GM12864 (cell line): ENCODE measurements at regions not wholly inside any gene's neighbourhood (a gene's known extent, or its start where the extent isn't known, plus 50 kb on each side); places are given as distances from the start of the nearest gene placed in this dataset.
"Not testable (repeated sequence)": the region's sequence is repeated elsewhere in the genome, so short reads cannot be mapped to it uniquely, and the experiment has no call there.

Experiments
- DNase-seq: peaks from one replicate; pipeline ENCODE4 v3.0.0-alpha.2; 2011; ENCODE audit warnings: low read depth
- H3K4me3 ChIP-seq: 2 replicates; pipeline ENCODE4 v1.5.1; 2011; ENCODE audit warnings: mild to moderate bottlenecking, low read depth, low read length, control low read depth
- TF ChIP-seq, protein P1 (sequence below): IDR thresholded peaks from 2 replicates; pipeline ENCODE4 v1.5.1; 2011; ENCODE audit warnings: low read depth, mild to moderate bottlenecking, moderate library complexity, low read length, control low read depth, inconsistent platforms; ENCODE audit errors: missing control alignments

DNA sequence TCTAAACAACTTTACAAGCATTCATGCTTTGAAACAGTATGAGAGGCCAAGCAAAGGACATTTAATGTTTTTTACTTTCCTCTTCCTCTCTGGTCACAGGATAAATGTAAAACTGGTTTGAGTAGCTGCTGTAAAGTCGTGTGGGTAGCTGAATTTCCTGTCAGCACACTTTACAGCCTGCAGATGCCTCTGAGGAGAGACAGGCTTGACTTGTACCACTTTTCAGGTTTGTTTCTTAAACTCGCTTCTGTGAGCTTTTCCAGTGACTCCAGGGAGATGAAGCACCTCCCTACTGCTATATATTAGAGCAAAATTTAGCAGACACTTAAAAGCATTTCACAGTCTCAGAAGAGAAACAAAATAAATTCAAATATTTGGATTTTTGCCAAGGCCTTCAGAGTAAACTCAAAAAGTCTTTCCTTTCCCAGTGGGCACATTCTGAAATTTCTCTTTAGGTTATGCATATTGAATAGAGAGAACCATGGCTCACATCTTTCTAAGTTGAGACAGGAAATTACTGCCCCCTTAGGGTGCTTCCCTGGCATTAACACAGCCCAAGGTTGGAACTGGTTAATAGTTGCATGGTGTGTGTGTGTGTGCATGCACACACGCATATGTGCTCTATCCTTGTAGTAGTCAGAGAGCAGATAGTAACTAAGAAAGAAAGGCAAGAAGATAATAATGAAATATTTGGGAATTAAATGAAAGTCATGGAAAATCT, 557.3 kb upstream of the MIS18BP1 start:
- no peak for DNase-seq
- TF ChIP-seq, protein P1, sequence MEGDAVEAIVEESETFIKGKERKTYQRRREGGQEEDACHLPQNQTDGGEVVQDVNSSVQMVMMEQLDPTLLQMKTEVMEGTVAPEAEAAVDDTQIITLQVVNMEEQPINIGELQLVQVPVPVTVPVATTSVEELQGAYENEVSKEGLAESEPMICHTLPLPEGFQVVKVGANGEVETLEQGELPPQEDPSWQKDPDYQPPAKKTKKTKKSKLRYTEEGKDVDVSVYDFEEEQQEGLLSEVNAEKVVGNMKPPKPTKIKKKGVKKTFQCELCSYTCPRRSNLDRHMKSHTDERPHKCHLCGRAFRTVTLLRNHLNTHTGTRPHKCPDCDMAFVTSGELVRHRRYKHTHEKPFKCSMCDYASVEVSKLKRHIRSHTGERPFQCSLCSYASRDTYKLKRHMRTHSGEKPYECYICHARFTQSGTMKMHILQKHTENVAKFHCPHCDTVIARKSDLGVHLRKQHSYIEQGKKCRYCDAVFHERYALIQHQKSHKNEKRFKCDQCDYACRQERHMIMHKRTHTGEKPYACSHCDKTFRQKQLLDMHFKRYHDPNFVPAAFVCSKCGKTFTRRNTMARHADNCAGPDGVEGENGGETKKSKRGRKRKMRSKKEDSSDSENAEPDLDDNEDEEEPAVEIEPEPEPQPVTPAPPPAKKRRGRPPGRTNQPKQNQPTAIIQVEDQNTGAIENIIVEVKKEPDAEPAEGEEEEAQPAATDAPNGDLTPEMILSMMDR: no peak
- H3K4me3 ChIP-seq: no peak overlapping the region

DNA sequence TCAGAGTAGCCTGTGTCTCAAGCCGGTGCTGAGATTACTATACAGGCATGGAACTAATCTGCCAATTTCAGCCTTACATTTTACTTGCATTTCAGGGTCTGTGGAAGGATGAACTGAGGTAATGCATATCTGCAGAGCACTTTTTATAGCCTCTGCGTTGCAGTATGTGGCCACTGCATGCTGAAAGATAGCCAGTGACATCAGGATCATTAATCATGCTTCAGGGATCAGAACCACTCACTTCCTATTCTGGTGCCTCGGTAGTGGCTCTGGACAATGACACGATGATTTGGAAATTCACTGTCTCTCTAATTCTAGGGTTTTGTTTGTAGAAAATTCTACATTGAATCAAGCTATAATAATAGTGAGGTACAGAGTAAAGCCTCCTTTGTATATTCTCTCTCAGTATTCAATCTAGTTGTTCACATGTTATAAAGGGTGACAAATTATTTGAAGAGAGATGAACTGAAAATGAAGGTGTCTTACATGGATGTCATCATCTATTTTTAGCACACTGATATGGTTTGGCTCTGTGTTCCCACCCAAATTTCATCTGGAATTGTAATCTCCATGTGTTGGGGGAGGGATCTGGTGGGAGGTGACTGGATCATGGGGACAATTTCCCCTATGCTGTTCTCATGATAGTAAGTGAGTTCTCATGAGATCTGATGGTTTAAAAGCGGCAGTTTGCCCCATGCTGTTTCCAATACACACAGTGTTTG, 554.3 kb upstream of the MIS18BP1 start:
- DNase-seq: no peak
- TF ChIP-seq, protein P1: no peak
- no peak overlapping the region for H3K4me3 ChIP-seq

DNA sequence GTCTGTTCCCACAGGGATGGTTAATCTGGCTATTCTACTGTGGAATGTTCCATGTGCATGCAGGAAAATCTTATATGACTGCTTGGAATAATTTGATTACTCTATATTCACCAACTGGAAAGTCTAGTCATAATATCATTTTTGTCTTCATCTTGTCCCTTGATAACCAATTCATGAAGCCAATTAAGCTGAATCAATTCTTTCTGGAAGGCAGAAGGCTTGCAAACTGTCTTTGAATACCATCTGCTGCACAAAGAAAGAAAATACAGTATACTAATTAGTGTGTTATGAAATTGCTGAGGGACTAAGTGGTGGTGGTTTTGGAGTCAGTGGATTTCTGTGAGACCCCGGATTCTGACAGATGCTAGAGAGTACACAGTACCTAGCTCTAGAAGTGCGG, 546.5 kb upstream of the MIS18BP1 start:
- no peak overlapping the region for H3K4me3 ChIP-seq
- DNase-seq: no peak
- TF ChIP-seq, protein P1: no peak

DNA sequence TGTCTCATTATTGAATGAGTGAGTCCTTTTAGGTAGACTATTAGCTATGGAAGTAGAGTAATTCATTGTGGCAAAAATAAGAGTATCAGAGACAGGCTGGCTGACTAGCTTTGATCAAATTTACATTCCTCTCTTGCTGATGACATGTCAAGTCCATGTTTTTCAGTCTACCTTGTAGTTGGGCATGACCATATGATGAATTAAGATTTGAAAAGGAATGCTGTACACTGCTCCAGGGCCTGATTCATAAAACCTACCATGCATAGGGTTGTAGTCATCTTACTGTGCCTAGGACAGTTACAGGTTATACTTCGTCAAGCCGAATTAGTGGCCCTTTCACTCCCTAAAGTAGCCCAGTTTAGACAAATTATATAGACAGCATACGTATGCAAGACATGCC, 545.7 kb upstream of the MIS18BP1 start:
- TF ChIP-seq, protein P1: no peak
- no peak for DNase-seq
- H3K4me3 ChIP-seq: no peak overlapping the region

DNA sequence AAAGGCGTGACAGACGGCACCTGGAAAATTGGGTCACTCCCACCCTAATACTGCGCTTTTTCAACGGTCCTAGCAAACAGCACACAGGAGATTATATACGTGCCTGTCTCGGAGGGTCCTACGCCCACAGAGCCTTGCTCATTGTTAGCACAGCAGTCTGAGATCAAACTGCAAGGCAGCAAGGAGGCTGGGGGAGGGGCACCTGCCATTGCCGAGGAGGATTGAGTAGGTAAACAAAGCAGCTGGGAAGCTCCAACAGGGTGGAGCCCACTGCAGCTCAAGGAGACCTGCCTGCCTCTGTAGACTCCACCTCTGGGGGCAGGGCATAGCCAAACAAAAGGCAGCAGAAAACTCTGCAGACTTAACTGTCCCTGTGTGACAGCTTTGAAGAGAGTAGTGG, 543.0 kb upstream of the MIS18BP1 start:
- not testable (repeated sequence) for DNase-seq, H3K4me3 ChIP-seq

DNA sequence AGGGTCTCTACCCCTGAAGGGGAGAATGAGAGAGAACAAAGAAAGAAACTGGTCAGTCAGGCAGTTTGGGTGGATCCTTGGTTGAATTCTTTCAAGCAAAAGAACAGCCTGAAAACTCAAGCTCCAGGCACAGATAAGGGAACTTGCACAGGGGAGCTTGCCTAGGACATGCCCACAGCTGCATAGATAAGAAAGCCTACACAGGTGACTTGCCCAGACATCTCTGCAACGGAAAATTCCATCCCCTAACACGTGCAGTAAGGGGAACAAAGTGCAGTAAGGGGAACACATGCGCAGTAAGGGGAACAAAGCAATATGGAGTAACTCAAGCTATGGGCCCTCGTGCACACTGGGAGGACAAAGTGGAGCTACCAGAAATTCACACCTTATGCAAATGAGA, 540.1 kb upstream of the MIS18BP1 start:
- no peak overlapping the region for H3K4me3 ChIP-seq
- no peak for DNase-seq
- TF ChIP-seq, protein P1: no peak

DNA sequence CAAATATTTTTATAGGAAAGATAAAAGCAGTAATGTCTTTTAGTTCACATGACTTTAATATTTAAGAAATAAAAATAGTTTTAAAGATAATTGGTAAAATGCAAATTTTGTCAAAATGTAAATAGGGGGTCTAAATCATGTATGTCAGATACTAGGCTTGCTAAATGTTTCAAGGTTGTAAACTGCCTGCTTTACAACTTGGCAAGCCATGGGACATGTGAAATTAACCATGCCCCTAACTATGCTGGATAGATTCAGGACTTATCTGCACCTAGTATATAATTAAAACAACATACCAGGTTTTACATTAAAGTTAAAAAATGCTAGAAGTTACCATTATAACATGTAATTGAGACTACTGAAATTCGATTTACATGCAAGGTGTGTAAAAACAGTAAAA, 537.3 kb upstream of the MIS18BP1 start:
- TF ChIP-seq, protein P1: no peak
- no peak overlapping the region for H3K4me3 ChIP-seq
- no peak for DNase-seq
